ENCODE measurements at regions not wholly inside any gene's neighbourhood (a gene's known extent, or its start where the extent isn't known, plus 50 kb on each side); places are given as distances from the start of the nearest gene placed in this dataset.
"Not testable (repeated sequence)": the region's sequence is repeated elsewhere in the genome, so short reads cannot be mapped to it uniquely, and the experiment has no call there.

- no peak for ATAC-seq
Observed at GRCh38 chr12:59079002-59079401, 158.7 kb upstream of the LRIG3 start.

- no peak for ATAC-seq
Observed at GRCh38 chr12:59077575-59078426, 157.5 kb upstream of the LRIG3 start.

GRCh38 chr12:59077153-59077552 lies 156.8 kb upstream of the LRIG3 start:
- ATAC-seq: no peak

GRCh38 chr12:59076622-59077021 lies 156.3 kb upstream of the LRIG3 start:
- no peak for ATAC-seq

GRCh38 chr12:59075968-59076490 lies 155.7 kb upstream of the LRIG3 start:
- no peak for ATAC-seq

- ATAC-seq: no peak
Observed at GRCh38 chr12:59075141-59075540, 154.8 kb upstream of the LRIG3 start.

- no peak for ATAC-seq
Observed at GRCh38 chr12:59070322-59070933, 150.1 kb upstream of the LRIG3 start.

- ATAC-seq: no peak
Observed at GRCh38 chr12:59069516-59069915, 149.2 kb upstream of the LRIG3 start.

GRCh38 chr12:59068436-59068835 lies 148.1 kb upstream of the LRIG3 start:
- ATAC-seq: no peak

GRCh38 chr12:59067083-59067482 lies 146.8 kb upstream of the LRIG3 start:
- no peak for ATAC-seq

GRCh38 chr12:59066445-59066844 lies 146.1 kb upstream of the LRIG3 start:
- ATAC-seq: no peak

- ATAC-seq: no peak
Observed at GRCh38 chr12:59059088-59059935, 139.0 kb upstream of the LRIG3 start.

GRCh38 chr12:59056966-59057365 lies 136.7 kb upstream of the LRIG3 start:
- no peak for ATAC-seq

GRCh38 chr12:59055204-59055860 lies 135.0 kb upstream of the LRIG3 start:
- peak; percentile 60 to 70 for ATAC-seq

GRCh38 chr12:59053266-59053899 lies 133.1 kb upstream of the LRIG3 start:
- not testable (repeated sequence) for ATAC-seq

GRCh38 chr12:59046763-59047534 lies 126.6 kb upstream of the LRIG3 start:
- ATAC-seq: no peak

GRCh38 chr12:59044791-59045190 lies 124.5 kb upstream of the LRIG3 start:
- ATAC-seq: no peak

- ATAC-seq: no peak
Observed at GRCh38 chr12:59041241-59042121, 121.2 kb upstream of the LRIG3 start.

GRCh38 chr12:59040656-59041055 lies 120.4 kb upstream of the LRIG3 start:
- no peak for ATAC-seq

- no peak for ATAC-seq
Observed at GRCh38 chr12:59040043-59040442, 119.7 kb upstream of the LRIG3 start.

Data from activated CD4-positive, CD25-positive, alpha-beta regulatory T cell treated with anti-CD3 and anti-CD28 coated beads, Interleukin-2, amount 50 U/mL, for 24 hours (primary cell).